ENCODE measurements at regions not wholly inside any gene's neighbourhood (a gene's known extent, or its start where the extent isn't known, plus 50 kb on each side); places are given as distances from the start of the nearest gene placed in this dataset.
"Not testable (repeated sequence)": the region's sequence is repeated elsewhere in the genome, so short reads cannot be mapped to it uniquely, and the experiment has no call there.

DNA sequence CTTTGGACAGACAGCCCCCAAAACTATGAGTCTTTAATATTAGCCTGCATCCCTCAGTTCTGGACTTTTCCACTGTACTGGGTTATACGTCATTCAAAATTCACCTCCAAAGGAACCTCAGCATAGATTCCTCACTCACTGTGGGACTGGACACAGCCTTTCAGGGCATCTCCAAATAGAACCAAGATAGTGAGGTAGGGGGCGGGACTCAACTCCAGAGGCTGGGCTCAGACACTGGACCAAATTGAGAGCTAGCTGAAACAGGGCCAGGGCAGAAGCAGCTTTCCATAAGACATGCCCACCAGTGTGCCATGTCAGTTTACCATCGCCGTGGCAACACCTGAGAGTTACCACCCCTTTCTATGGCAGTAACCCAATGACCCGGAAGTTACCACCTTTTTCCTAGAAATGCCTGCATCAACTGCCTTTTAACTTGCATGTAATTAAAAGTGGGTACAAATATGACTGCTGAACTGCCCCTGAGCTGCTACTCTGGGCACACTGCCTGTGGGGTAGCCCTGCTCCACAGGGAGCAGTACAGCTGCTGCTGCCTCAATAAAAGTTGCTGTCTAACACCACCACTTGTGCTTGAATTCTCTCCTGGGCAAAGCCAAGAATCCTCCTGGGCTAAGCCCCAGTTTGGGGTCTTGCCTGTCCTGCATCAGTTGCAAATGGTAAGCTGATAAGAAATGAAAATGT, 274.7 kb downstream of the ANAPC1 start:
- DNase-seq (ENCODE audit: low read depth in 2 of 3, low spot score in 1 of 3) = not testable (repeated sequence)

DNA sequence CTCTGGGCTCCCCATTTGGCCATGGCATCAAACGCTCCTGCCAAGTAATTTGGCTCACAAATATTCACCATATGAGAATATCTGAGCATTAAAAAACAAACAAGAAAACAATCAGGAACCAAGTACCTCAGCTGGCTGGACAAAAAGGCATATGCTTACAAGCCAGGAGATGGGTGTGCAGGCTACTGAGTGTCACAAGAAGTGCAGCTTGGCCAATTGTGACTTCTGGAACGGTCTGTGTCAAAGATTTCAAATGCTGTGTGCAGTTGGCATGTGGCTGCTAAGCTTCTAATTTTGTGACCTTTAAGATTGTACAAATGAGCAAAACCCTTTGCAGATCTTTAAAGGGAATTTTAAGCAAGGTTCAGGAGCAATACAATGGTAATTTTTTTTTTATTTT, 274.0 kb downstream of the ANAPC1 start:
- DNase-seq (ENCODE audit: low read depth in 2 of 3, low spot score in 1 of 3) = not testable (repeated sequence)

DNA sequence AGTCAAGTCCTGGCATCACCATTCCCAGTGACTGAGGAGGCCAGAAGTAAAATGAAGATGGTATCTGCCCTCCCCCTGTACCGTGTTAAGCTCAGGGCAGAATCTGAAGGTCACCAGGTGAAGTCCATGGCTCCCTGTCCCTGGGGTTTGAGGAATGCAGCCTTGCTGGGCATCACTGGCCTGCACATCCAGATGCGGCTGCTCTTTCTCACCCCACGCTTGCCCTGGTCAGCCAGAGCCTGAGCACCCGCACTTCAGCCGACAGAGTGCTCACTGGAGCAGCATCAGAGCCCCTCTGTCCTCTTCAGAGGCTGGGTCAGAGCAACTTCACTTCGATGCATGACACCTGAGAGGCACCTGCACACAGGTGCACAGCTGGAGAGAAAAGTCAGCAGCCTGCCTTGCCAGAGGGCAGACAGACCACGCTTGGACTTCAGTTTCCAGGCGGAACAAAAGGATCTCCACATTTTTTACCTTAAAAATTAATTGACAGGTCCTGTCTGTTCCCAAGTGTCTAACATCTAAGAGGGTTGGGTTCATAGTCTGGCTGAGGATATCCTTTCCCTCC, 267.3 kb downstream of the ANAPC1 start:
- DNase-seq (ENCODE audit: low read depth in 2 of 3, low spot score in 1 of 3) = no peak

DNA sequence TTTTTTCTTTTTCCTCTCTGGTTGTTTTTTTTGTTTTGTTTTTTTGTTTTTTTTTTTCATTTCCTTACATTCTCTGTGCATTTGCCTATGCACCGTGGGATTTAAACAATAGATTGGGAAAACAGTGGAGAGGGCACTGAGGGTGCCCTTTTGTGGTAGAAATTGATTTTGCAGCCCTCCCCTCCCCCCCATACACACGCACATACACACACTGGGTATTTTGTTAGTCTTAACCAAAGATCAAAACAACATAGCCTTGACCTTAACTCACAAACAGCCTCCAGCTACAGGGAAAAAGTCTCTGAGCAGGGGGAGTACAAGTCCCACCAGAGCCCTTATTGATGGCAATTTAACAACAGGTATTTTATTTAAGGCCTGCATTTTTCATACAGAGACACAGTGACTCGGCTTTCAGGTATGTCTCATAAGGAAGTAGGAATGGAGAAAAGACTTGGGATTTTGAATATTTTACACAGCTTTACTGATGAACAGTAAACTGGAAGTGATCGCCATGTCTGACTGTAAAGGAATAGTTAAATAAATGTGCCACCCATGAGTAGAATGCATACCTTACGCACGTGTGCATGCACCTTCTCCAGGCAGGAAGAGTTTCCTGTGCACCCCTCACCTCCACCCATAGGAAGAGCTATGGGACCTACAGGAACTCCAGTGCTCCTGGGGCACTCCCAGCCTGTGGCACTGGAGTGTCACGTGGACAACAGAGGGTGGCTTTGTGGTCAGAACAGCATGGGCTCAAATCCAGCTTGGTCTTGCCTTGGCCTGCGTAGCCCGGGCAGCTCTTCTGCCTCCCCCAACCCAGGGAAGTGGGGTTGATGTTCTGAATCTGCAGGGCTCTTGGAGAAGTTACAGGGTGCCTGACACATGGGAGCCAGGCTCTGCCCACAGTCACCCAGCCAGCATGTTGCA, 266.4 kb downstream of the ANAPC1 start:
- DNase-seq (ENCODE audit: low read depth in 2 of 3, low spot score in 1 of 3) = no peak

DNA sequence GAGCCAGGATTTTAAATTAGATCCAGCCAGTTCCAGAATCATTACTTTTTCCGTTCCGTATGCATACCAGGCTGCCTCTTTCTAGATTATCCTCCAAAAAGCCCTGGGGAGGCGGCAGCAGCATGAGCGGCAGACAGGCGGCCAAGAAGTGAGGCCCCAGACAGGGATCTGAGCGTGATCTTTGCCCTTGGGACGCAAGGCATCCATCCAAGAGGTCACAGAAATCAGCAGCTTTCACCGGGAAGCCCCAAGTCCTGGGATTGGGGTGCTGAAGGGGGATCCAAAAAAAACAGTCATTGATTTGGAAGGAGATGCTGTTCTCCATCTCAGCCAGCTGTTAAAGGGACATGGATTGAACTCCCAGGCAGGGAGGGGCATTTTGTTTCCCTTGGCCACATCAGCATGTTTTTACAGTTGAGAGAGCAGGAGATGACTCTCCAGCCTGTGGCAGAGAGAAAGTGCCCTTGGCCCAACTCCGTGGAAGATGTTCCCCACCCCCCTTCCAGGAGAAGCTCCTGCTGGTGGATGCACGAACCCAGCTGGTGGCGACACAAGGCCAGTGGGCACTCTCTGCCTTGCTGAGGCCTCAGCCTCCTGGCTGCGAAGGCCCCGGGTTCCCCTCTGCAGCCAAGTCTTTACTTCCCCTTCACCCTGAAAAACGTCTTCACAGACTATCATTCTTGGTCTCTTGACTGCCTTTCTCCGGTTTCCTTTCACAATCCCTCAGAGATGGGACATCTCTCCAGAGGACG, 265.6 kb downstream of the ANAPC1 start:
- no peak for DNase-seq (ENCODE audit: low read depth in 2 of 3, low spot score in 1 of 3)

DNA sequence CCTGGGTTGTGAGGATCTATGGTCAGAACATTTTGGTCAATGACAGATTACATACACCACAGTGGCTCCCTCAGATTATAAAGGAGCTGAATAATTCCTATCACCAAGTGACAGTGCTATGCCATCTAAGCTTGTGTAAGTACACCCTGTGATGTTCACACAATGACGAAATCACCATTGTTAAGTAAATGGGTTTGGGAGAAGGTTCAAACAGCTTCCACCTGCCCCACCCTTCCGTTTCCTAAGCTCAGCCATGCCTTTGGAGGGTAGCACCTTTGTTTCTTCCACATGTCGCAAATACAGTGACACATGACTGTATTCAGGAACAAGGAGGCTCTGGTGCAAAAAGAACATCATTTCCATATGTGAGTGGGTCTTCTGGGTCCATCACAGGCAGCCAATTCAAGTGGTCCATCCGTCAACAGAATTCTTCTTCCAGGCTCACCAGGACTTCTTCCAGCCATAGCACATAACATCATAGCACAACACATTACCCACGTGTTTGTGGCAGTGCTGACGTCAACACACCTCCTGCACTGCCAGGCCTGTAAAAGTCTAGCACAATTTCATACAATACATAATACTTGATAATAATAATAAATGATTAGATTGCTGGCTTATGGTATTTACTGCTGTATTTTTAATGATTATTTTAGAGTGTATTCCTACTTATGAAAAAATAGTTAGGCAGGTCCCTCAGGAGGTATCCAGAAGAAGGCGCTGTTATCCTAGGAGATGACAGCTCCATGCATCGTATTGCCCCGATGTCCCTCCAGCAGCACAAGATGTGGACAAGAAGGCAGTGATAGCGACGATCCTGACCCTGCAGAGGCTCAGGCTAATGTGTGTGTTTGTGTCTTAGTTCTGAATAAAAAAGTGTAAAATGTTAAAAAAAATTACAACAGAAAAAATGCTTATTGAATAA, 264.8 kb downstream of the ANAPC1 start:
- DNase-seq (ENCODE audit: low read depth in 2 of 3, low spot score in 1 of 3) = no peak

DNA sequence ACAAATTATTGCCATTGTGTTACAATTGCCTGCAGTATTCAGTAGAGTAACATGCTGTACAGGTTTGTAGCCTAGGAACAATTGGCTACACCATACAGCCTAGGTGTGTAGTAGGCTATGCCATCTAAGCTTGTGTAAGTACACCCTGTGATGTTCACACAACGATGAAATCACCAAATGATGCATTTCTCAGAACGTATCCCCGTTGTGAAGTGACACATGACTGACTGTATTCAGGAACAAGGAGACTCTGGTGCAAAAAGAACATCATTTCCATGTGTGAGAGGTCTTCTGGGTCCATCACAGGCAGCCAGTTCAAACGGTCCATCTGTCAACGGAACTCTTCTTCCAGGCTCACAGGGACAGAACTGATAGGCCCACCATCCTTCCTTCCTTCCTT, 263.7 kb downstream of the ANAPC1 start:
- no peak for DNase-seq (ENCODE audit: low read depth in 2 of 3, low spot score in 1 of 3)

DNA sequence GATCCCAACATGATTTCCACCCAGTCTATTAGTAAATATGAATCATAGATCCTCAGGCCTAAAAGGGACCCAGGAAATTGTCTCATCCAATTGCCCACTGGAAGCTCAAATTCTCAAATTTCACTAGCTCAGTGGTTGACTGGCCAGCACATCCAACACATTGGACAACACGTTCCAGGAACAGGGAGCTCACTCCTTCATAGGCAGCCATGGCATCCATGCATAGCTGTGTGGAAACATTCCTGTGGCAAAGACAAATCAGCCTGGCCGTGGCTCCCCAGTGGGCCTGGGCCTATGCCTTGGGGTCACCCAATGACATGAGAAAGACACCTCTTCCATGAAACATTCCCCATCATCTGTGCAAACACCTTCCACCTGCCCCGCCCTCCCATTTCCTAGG, 261.1 kb downstream of the ANAPC1 start:
- DNase-seq (ENCODE audit: low read depth in 2 of 3, low spot score in 1 of 3) = no peak

DNA sequence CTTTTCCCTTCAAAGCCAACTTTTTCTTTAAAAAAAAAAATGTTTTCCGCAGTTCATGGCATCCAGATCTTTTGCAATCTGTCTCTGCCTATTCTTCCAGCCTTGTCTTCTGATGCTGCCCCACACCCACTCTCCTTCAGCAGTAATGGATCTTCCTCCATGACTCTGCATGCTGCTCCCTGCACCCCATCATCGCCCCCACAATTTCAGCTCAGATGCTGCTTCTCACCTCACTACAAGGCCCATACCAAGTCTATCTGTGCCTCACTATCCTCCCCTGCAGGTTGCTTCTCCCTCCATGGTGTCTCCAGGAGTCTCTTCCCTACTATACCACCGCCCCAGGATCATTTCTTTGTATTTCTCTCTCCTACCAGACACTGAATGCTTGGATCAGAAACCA, 260.6 kb downstream of the ANAPC1 start:
- no peak for DNase-seq (ENCODE audit: low read depth in 2 of 3, low spot score in 1 of 3)

DNA sequence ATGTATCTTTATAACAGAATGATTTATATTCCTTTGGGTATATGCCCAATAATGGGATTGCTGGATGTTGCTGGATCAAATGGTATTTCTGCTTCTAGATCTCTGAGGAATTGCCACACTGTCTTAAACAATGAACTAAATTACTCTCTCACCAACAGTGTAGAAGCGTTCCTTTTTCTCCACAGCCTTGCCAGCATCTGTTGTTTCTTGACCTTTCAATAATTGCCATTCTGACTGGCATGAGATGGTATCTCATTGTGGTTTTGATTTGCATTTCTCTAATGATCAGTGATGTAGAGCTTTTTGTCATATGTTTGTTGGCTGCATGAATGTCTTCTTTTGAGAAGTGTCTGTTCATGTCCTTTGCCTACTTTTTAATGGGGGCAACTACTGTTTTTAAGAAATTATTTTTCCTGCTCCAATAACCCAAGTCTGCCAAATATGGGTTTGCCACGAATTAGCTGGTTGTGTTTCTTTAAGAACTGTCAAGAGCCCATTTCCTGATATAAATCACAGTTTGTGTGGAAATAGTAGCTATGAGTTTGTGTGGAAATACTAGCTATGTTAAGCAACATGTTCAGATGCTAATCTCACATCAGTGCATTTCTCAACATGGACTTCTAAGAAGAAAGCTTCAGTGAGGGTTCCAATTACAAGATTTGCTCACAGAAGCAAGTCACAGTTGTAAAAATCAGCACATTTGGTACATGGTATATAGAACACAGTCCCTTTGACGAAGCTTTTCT, 259.4 kb downstream of the ANAPC1 start:
- DNase-seq (ENCODE audit: low read depth in 2 of 3, low spot score in 1 of 3) = no peak

DNA sequence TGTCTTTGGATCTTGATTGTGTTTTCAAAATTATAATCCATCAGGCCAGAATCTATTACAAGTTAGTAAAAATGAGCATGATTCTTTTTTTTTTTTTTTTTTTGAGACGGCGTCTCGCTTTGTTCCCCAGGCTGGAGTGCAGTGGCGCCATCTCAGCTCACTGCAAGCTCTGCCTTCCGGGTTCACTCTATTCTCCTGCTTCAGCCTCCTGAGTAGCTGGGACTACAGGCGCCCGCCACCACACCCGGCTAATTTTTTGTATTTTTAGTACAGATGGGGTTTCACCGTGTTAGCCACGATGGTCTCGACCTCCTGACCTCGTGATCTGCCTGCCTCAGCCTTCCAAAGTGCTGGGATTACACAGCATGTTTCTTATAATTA, 258.8 kb downstream of the ANAPC1 start:
- not testable (repeated sequence) for DNase-seq (ENCODE audit: low read depth in 2 of 3, low spot score in 1 of 3)

DNA sequence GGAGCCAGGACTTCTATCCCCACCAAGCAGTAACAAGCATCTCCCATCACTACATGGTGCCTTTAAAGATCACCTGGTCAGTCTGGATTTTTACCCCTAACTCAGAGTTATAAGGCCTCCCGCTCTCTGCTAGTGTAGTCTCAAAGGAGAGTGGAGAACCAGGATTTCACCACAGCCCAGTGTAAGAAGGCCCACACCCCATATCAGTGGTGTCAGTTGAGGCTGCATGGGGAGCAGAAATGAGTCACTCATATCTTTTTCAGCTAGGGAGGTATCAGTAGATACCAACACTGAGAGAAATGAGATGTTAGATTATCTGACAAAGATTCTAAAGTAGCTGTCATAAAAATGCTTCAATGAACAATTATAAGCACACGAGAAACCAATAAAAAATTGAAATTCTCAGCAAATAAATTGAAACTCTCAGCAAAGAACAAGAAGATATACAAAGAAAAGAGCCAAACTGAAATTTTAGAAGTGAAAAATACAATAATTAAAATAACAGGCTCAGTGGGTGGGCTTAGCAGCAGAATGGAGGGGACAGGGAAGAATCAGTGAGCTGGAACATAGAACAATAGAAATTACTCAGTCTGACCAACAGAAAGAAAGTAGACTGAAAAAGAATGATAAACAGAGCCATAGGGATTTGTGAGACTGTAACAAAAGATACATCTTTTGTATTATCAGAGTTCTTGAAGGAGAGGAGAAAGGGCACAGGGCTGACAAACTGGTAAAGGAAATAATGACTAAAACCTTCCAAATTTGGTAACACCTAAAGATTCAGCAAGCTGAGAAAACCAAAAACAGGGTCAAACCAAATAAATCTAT, 257.7 kb downstream of the ANAPC1 start:
- no peak for DNase-seq (ENCODE audit: low read depth in 2 of 3, low spot score in 1 of 3)

DNA sequence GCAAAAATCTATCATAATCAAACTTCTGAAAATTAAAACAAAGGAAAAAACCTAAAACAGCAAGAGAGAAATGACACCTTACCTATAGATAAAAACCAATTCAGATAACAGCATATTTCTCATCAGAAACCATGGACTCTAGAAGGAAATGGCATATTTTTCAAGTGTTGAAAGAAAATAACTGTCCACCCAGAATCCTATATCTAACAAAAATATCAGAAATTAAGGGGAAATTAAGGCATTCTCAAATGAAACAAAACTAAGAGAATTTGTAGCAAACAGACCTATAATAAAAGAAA, 257.2 kb downstream of the ANAPC1 start:
- DNase-seq (ENCODE audit: low read depth in 2 of 3, low spot score in 1 of 3) = no peak

DNA sequence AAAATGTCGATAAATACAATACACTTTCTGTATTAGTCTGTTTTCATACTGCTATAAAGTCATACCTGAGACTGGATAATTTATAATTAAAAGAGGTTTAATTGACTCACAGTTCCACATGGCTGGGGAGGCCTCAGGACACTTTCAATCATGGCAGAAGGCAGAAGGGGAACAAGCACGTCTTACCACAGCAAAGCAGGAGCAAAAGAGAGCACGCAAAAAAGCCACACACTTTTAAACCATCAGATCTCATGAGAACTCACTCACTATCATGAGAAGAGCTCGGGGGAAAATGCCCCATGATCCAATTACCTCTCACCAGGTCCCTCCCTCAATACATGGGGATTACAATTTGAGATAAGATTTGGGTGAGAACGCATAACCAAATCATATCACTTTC, 256.7 kb downstream of the ANAPC1 start:
- no peak for DNase-seq (ENCODE audit: low read depth in 2 of 3, low spot score in 1 of 3)

DNA sequence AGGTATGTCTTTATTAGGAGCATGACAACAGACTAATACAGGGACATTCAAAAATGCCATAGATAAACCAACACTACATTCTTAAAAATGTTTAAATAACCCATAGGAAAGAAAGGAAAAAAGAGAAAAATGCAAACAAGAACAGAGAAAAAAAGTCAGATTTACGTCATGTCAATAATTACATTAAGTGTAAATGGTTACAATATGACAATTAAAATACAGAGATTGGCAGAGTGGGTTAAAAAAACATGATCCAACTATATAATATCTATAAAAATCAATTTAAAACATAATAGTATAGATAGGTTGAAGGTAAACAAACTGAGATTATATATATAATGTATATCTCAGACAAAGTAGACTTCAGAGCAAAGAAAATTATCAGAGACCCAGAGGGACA, 255.8 kb downstream of the ANAPC1 start:
- DNase-seq (ENCODE audit: low read depth in 2 of 3, low spot score in 1 of 3) = no peak

DNA sequence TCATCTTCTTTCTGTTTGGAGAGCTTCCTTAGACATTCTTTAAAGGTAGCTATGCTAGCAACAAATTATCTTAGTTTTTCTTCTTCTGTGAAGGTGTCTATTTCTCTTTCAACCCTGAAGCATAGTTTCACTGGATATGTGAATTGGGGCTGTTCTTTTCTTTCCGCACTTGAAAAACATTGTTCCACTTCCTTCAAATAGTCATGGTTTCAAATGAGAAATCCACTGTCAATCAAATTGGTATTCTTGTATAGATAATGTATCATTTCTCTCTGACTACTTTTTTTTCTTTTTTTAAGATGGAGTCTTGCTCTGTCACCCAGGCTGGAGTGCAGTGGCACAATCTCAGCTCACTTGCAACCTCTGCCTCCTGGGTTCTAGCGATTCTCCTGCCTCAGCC, 254.0 kb downstream of the ANAPC1 start:
- DNase-seq (ENCODE audit: low read depth in 2 of 3, low spot score in 1 of 3) = no peak

DNA sequence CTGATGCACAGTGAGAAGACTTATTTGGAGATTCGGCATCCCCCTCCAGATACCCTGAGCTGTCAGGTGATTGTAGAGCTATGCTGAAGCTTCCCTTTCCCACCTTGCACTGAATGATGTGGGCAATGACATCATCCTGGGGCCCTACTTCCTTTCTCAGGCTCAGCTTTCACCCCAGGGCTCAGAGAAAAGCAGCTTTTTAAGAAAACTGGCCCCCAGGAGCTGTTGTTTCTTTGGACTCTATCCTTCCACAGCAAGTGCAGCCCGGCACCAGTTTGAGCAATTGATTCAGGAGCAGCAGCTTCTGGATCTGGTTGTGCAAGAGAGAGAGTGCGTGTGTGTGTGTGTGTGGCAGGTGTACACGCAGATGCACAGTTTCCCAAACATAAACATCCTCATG, 251.3 kb downstream of the ANAPC1 start:
- DNase-seq (ENCODE audit: low read depth in 2 of 3, low spot score in 1 of 3) = no peak

DNA sequence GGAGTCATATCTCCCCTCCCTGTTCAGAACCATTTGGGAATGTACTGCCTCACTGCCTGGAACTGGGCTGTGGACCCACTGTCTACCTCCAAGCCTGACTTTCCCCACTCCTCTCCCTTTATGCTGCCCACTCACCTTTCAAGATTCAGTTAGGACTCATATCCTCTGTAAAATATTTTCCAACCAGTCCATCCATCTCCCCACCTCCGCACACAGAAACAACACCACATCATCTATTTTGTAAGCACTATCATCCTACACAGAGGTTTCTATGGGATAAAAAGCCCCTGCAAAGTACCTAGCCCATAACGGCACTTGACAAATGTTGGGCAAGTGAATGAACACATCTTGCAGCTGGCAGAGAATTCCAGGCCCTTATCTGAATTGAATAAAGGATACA, 250.8 kb downstream of the ANAPC1 start:
- DNase-seq (ENCODE audit: low read depth in 2 of 3, low spot score in 1 of 3) = no peak

DNA sequence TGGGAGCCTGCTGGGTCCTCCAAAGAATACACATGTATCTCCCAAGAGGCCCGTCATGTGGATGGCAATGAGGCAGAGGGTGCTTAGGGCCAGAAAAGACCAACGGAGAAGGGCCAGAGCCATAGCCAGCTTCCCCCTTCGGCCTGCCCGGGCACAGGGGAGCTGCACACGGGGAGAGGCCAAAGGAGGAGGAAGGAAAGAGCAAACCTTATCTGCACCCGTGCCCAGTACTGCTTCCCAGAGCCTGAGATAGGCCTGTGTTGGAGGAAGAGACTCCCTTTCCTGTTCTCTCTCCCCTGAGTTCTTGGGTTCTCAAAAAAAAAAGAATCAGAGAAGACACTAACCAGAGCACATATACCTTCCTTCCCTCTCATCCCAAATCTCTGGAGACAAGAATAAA, 250.3 kb downstream of the ANAPC1 start:
- DNase-seq (ENCODE audit: low read depth in 2 of 3, low spot score in 1 of 3) = no peak

Data from stimulated activated CD4-positive, alpha-beta T cell treated with anti-CD3 and anti-CD28 coated beads, Interleukin-12 subunit alpha, Interleukin-12 subunit beta, amount 100 ng/mL, for 48 hours (primary cell).